ENCODE measurements at regions not wholly inside any gene's neighbourhood (a gene's known extent, or its start where the extent isn't known, plus 50 kb on each side); places are given as distances from the start of the nearest gene placed in this dataset.

- CTCF ChIA-PET: no interaction called here
- Histone ChIP-seq H3K9me2 (no peaks in the 10 kb centered on the region), H2AFZ (ENCODE audit: low read depth) (no peak overlapping the region), H3K27ac (ENCODE audit: low read depth in 2 of 2, low read length in 1 of 2) (no peak overlapping the region), H3F3A (replicated peaks; ENCODE audit: insufficient read depth) (no peaks in the 10 kb centered on the region), H3K4me3 (ENCODE audit: low read depth in 2 of 2, low read length in 1 of 2) (no peak overlapping the region), H3K9ac (no peak overlapping the region), H3K9me3 (no peaks in the 10 kb centered on the region), H4K20me1 (ENCODE audit: insufficient read depth) (no peaks in the 10 kb centered on the region), H3K36me3 (replicated peaks in 1 of 2; ENCODE audit: control insufficient read depth in 1 of 2, insufficient read depth in 2 of 2, low read length in 1 of 2) (no peaks in the 10 kb centered on the region), H3K79me2 (ENCODE audit: insufficient read depth) (no peaks in the 10 kb centered on the region), H3K4me2 (no peak overlapping the region), H3K27me3 (ENCODE audit: insufficient read depth) (no peaks in the 10 kb centered on the region), H3K4me1 (ENCODE audit: control insufficient read depth in 1 of 2, insufficient read depth in 2 of 2, low read depth in 1 of 2, low read length in 1 of 2) (peaks cover 0 to 8% of the 10 kb centered on the region in 2 experiments; a peak in 1 of 4 replicates)
- TF ChIP-seq, protein P1, sequence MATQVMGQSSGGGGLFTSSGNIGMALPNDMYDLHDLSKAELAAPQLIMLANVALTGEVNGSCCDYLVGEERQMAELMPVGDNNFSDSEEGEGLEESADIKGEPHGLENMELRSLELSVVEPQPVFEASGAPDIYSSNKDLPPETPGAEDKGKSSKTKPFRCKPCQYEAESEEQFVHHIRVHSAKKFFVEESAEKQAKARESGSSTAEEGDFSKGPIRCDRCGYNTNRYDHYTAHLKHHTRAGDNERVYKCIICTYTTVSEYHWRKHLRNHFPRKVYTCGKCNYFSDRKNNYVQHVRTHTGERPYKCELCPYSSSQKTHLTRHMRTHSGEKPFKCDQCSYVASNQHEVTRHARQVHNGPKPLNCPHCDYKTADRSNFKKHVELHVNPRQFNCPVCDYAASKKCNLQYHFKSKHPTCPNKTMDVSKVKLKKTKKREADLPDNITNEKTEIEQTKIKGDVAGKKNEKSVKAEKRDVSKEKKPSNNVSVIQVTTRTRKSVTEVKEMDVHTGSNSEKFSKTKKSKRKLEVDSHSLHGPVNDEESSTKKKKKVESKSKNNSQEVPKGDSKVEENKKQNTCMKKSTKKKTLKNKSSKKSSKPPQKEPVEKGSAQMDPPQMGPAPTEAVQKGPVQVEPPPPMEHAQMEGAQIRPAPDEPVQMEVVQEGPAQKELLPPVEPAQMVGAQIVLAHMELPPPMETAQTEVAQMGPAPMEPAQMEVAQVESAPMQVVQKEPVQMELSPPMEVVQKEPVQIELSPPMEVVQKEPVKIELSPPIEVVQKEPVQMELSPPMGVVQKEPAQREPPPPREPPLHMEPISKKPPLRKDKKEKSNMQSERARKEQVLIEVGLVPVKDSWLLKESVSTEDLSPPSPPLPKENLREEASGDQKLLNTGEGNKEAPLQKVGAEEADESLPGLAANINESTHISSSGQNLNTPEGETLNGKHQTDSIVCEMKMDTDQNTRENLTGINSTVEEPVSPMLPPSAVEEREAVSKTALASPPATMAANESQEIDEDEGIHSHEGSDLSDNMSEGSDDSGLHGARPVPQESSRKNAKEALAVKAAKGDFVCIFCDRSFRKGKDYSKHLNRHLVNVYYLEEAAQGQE (IDR thresholded peaks at IDR 0.05; ENCODE audit: low read depth, low read length): no peak
- TF ChIP-seq NFIC (IDR thresholded peaks at IDR 0.05; ENCODE audit: borderline replicate concordance) (no peak), GATA2 (CRISPR knock-in tag; IDR thresholded peaks at IDR 0.05) (no peak), JUND (IDR thresholded peaks at IDR 0.05) (no peak), EZH2phosphoT487 (IDR thresholded peaks at IDR 0.05; ENCODE audit: borderline replicate concordance, low read depth) (no peak), NRF1 (IDR thresholded peaks at IDR 0.05; ENCODE audit: low read depth, low read length) (no peak), CHD2 (IDR thresholded peaks at IDR 0.05; ENCODE audit: low read length, partially characterized antibody) (no peak), POLR2AphosphoS5 (IDR thresholded peaks at IDR 0.05; ENCODE audit: low read depth, low read length) (no peak), MAX (IDR thresholded peaks at IDR 0.05; ENCODE audit: low read depth) (no peak), MEF2A (IDR thresholded peaks at IDR 0.05; ENCODE audit: borderline replicate concordance, low read depth) (no peak), YY1 (IDR thresholded peaks at IDR 0.05; ENCODE audit: low read depth) (no peak), RCOR1 (IDR thresholded peaks at IDR 0.05; ENCODE audit: low read length) (no peak), TEAD4 (IDR thresholded peaks at IDR 0.05; ENCODE audit: borderline replicate concordance, insufficient read depth) (no peak), FOXM1 (IDR thresholded peaks at IDR 0.05; ENCODE audit: low read depth) (no peak), FOXJ3 (CRISPR knock-in tag; IDR thresholded peaks at IDR 0.05) (no peak), RFX5 (IDR thresholded peaks at IDR 0.05; ENCODE audit: low read length) (no peak), RXRA (IDR thresholded peaks at IDR 0.05; ENCODE audit: borderline replicate concordance, low read depth) (no peak)
- TF ChIP-seq, protein P2, sequence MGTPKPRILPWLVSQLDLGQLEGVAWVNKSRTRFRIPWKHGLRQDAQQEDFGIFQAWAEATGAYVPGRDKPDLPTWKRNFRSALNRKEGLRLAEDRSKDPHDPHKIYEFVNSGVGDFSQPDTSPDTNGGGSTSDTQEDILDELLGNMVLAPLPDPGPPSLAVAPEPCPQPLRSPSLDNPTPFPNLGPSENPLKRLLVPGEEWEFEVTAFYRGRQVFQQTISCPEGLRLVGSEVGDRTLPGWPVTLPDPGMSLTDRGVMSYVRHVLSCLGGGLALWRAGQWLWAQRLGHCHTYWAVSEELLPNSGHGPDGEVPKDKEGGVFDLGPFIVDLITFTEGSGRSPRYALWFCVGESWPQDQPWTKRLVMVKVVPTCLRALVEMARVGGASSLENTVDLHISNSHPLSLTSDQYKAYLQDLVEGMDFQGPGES (IDR thresholded peaks at IDR 0.05; ENCODE audit: low read depth, low read length): no peak
- TF ChIP-seq, protein P3, sequence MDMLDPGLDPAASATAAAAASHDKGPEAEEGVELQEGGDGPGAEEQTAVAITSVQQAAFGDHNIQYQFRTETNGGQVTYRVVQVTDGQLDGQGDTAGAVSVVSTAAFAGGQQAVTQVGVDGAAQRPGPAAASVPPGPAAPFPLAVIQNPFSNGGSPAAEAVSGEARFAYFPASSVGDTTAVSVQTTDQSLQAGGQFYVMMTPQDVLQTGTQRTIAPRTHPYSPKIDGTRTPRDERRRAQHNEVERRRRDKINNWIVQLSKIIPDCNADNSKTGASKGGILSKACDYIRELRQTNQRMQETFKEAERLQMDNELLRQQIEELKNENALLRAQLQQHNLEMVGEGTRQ (IDR thresholded peaks at IDR 0.05; ENCODE audit: borderline replicate concordance, low read depth, low read length): no peak
- no peak for DNase-seq
- 57% methylated on average over 4 of the region's 4 CpGs for WGBS (ENCODE audit: low lambda C conversion rate)
- POLR2A ChIA-PET: no interaction called here
Measured at GRCh38 chr2:217035967-217036366, 176.1 kb upstream of the TNP1 start.
